GM12874 (cell line): ENCODE measurements at regions not wholly inside any gene's neighbourhood (a gene's known extent, or its start where the extent isn't known, plus 50 kb on each side); places are given as distances from the start of the nearest gene placed in this dataset.

Experiments
- TF ChIP-seq, protein P1 (sequence below): IDR thresholded peaks from 2 replicates; pipeline ENCODE4 v1.5.1; 2011; ENCODE audit warnings: low read depth, mild to moderate bottlenecking, control low read depth, low read length, moderate library complexity; ENCODE audit not compliant: insufficient read depth

DNA sequence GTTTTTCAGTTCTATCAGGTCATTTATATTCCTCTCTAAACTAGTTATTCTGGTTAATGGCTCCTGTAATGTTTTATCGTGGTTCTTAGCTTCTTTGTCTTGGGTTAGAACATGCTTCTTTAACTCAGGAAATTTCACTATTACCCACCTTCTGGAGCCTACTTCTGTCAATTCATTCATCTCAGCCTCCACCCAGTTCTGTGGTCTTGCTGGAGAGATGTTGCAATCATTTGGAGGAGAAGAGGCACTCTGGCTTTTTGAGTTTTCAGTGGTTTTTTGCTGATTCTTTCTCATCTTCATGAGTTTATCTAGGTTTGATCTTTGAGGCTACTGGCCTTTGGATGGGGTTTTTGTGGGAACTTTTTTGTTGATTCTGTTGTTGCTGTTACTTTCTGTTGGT lies 213.0 kb downstream of the BRINP2 start:
- TF ChIP-seq, protein P1, sequence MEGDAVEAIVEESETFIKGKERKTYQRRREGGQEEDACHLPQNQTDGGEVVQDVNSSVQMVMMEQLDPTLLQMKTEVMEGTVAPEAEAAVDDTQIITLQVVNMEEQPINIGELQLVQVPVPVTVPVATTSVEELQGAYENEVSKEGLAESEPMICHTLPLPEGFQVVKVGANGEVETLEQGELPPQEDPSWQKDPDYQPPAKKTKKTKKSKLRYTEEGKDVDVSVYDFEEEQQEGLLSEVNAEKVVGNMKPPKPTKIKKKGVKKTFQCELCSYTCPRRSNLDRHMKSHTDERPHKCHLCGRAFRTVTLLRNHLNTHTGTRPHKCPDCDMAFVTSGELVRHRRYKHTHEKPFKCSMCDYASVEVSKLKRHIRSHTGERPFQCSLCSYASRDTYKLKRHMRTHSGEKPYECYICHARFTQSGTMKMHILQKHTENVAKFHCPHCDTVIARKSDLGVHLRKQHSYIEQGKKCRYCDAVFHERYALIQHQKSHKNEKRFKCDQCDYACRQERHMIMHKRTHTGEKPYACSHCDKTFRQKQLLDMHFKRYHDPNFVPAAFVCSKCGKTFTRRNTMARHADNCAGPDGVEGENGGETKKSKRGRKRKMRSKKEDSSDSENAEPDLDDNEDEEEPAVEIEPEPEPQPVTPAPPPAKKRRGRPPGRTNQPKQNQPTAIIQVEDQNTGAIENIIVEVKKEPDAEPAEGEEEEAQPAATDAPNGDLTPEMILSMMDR = no peak

GRCh38 chr1:177377866-177378265 lies 207.1 kb downstream of the BRINP2 start:
- TF ChIP-seq, protein P1 = no peak

- TF ChIP-seq, protein P1 = no peak
Measured at GRCh38 chr1:177368255-177368654, 197.5 kb downstream of the BRINP2 start.

- TF ChIP-seq, protein P1 = no peak
Measured at GRCh38 chr1:177366091-177366490, 195.3 kb downstream of the BRINP2 start.

GRCh38 chr1:177360791-177361190 lies 190.0 kb downstream of the BRINP2 start:
- TF ChIP-seq, protein P1 = no peak

GRCh38 chr1:177356674-177357435 lies 186.1 kb downstream of the BRINP2 start:
- TF ChIP-seq, protein P1 = no peak

- TF ChIP-seq, protein P1 = peak; percentile 54
Measured at GRCh38 chr1:177355575-177355974, 184.8 kb downstream of the BRINP2 start.

GRCh38 chr1:177354247-177354646 lies 183.5 kb downstream of the BRINP2 start:
- TF ChIP-seq, protein P1 = no peak
